Left lung (tissue), 4 donors: ENCODE measurements at regions not wholly inside any gene's neighbourhood (a gene's known extent, or its start where the extent isn't known, plus 50 kb on each side); places are given as distances from the start of the nearest gene placed in this dataset.

Experiments
- ATAC-seq: fragments of 200-7000 bp; cut with Tn5 transposase; one replicate; pipeline ENCODE4 v1.9.1; 2020; ENCODE audit warnings: moderate library complexity
- DNase-seq, 4 donors: peaks; one replicate each; pipeline ENCODE4 v3.0.0-alpha.2; 2013 to 2020
- H3K27ac ChIP-seq, 2 donors: fragments of 200-600 bp; sonication (generic) in 1 of 2; one replicate each; pipeline versions ENCODE4 v1.5.0 to v1.8.0; 2020 to 2021
- H3K27me3 ChIP-seq, 2 donors: fragments of 200-600 bp; sonication (generic) in 1 of 2; one replicate each; pipeline versions ENCODE4 v1.5.0 to v1.8.0; 2020 to 2021
- H3K36me3 ChIP-seq, 2 donors: fragments of 200-600 bp; sonication (generic) in 1 of 2; one replicate each; pipeline versions ENCODE4 v1.5.0 to v1.8.0; 2020 to 2021
- H3K4me1 ChIP-seq, 2 donors: fragments of 200-600 bp; one replicate each; pipeline ENCODE4 v1.8.0; 2021
- H3K4me3 ChIP-seq, 2 donors: fragments of 200-600 bp; sonication (generic) in 1 of 2; one replicate each; pipeline versions ENCODE4 v1.5.0 to v1.8.0; 2020 to 2021; ENCODE audit warnings: mild to moderate bottlenecking in 1 of 2
- H3K9me3 ChIP-seq, 2 donors: fragments of 200-600 bp; sonication (generic) in 1 of 2; one replicate each; pipeline versions ENCODE4 v1.5.0 to v1.8.0; 2020 to 2021
- intact Hi-C, 2 donors: fragments of 100-400 bp; cut with DNase I; formaldehyde crosslinking; loops; one replicate each; pipeline versions ENCODE4 v1.11.2 to v1.14.2; 2022
- TF ChIP-seq, protein P1 (sequence below), 2 donors: fragments of 200-600 bp; sonication (generic) in 1 of 2; IDR thresholded peaks; one replicate each; pipeline versions ENCODE4 v1.5.0 to v1.8.0; 2021; ENCODE audit warnings: antibody characterized with exemption in 2 of 2
- donor health status: DM: no; HTN: yes; CAD: no.
- donor health status: DM: no; HTN: no; CAD: no.

DNA sequence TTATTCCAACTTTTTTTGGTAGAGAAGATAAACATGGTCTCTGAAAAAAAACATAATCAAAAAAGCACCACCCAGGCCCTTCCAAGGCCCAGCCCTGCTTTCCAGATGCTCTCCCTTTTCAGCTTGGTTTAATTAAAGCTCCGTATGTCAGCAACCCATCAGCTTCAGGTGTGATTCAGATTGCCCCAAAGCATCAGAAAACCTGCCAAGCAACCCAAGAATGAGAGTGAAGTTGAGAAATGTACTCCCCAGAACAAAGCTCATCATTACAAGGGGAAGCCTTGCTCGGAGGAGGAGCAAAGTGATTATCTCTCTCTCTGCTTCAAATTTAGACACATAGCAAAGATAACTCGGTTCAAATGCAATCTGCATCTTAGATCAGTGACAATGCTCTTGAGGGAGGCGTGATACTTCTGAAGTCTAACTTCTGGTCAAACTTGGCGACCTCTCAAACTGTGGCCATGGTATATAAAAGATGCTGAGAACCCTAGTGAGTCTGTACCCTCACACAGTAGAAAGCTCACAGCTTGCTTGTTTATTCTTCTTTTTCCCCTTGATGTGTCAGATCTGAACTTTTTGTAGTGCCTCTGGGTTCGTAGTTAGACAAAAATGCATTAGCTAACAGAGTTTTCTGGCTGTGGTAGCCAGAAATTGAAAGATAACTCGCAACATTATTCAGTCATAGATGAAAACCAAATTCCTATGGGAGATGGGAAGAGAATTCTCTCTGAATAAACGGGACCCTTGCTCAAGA is 63.3 kb upstream of the ZC3H11B start:
- Histone ChIP-seq H3K27ac (no peak overlapping the region), H3K4me1 (no peaks in the 10 kb centered on the region), H3K9me3 (no peaks in the 10 kb centered on the region), H3K4me3 (no peak overlapping the region), H3K36me3 (no peaks in the 10 kb centered on the region), H3K27me3 (no peaks in the 10 kb centered on the region)
- ATAC-seq = no peak
- TF ChIP-seq, protein P1, sequence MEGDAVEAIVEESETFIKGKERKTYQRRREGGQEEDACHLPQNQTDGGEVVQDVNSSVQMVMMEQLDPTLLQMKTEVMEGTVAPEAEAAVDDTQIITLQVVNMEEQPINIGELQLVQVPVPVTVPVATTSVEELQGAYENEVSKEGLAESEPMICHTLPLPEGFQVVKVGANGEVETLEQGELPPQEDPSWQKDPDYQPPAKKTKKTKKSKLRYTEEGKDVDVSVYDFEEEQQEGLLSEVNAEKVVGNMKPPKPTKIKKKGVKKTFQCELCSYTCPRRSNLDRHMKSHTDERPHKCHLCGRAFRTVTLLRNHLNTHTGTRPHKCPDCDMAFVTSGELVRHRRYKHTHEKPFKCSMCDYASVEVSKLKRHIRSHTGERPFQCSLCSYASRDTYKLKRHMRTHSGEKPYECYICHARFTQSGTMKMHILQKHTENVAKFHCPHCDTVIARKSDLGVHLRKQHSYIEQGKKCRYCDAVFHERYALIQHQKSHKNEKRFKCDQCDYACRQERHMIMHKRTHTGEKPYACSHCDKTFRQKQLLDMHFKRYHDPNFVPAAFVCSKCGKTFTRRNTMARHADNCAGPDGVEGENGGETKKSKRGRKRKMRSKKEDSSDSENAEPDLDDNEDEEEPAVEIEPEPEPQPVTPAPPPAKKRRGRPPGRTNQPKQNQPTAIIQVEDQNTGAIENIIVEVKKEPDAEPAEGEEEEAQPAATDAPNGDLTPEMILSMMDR (IDR thresholded peaks at IDR 0.05) = no peak
- intact Hi-C loops = no loop called here
- DNase-seq = no peak

- no peak for DNase-seq
- TF ChIP-seq, protein P1 (IDR thresholded peaks at IDR 0.05) = no peak
- H3K27ac ChIP-seq = no peak overlapping the region
- ATAC-seq = no peak
- intact Hi-C loops = no loop called here
- H3K4me3 ChIP-seq = no peak overlapping the region
- H3K9me3 ChIP-seq = no peaks in the 10 kb centered on the region
- no peaks in the 10 kb centered on the region for H3K27me3 ChIP-seq
- H3K4me1 ChIP-seq = no peaks in the 10 kb centered on the region
- no peaks in the 10 kb centered on the region for H3K36me3 ChIP-seq
Measured at GRCh38 chr1:219670426-219671149, 57.7 kb upstream of the ZC3H11B start.

DNA sequence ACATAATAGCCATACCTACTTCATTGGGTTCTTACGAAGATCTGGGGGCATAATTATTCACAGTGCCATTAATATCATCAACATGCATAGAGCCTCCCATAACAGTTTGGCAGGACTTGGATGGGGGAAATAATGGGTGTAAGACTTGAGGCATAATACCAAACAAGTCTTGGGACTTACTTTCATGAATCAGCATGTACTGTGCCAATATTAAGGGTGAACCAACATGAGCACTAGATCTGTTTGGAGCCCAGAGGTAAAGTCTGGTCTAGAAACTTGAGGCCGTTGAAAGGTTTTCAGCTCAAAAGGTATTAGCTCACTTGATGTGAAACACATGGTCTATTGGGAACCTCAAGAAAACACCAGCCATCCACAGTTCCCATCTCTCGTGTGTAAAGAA is 56.7 kb upstream of the ZC3H11B start:
- no peak overlapping the region for H3K27ac ChIP-seq
- ATAC-seq (no peak), DNase-seq (no peak)
- no peak overlapping the region for H3K4me3 ChIP-seq
- no peaks in the 10 kb centered on the region for H3K9me3 ChIP-seq
- H3K4me1 ChIP-seq = no peaks in the 10 kb centered on the region
- H3K27me3 ChIP-seq = no peaks in the 10 kb centered on the region
- intact Hi-C loops = loop anchor here in 1 of 2 donors (10.0 kb wide), 1 partner anchor 1335 kb away; no protein-coding TSS in a partner anchor
- TF ChIP-seq, protein P1 (IDR thresholded peaks at IDR 0.05) = no peak
- H3K36me3 ChIP-seq = no peaks in the 10 kb centered on the region

GRCh38 chr1:219669042-219669441 is 56.1 kb upstream of the ZC3H11B start:
- no peak overlapping the region for H3K27ac ChIP-seq
- H3K36me3 ChIP-seq = no peaks in the 10 kb centered on the region
- no peaks in the 10 kb centered on the region for H3K27me3 ChIP-seq
- no peaks in the 10 kb centered on the region for H3K4me1 ChIP-seq
- ATAC-seq (no peak), DNase-seq (no peak)
- H3K9me3 ChIP-seq = no peaks in the 10 kb centered on the region
- TF ChIP-seq, protein P1 (IDR thresholded peaks at IDR 0.05) = no peak
- no peak overlapping the region for H3K4me3 ChIP-seq
- intact Hi-C loops = loop anchor here in 1 of 2 donors (10.0 kb wide), 1 partner anchor 1334 kb away; no protein-coding TSS in a partner anchor

DNA sequence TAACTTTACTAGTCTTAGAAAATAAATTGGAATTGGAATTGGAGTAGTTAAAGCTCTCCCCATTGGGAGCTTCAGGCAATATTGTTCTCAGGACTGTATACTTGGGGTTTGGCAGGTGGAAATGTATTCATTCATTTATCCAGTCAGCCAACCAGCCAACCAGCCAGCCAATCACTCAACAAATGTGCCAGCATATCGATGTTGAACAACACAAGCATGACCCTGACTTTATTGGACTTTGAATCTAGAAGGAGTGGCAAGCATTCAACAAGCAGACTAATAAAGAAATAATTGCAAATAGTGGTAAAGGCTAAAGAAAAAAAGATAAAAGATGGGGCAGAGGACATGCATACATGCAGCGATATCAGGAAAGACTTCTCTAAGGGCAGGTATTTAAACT is 55.5 kb upstream of the ZC3H11B start:
- TF ChIP-seq, protein P1 (IDR thresholded peaks at IDR 0.05) = no peak
- no peak overlapping the region for H3K27ac ChIP-seq

More for the DNA sequence above, 55.5 kb upstream of the ZC3H11B start:
- DNase-seq (no peak), ATAC-seq (no peak)
- H3K36me3 ChIP-seq = no peaks in the 10 kb centered on the region
- H3K4me1 ChIP-seq = no peaks in the 10 kb centered on the region
- H3K27me3 ChIP-seq = no peaks in the 10 kb centered on the region
- no peaks in the 10 kb centered on the region for H3K9me3 ChIP-seq
- no peak overlapping the region for H3K4me3 ChIP-seq
- intact Hi-C loops = loop anchor here in 1 of 2 donors (10.0 kb wide), 1 partner anchor 1334 kb away; no protein-coding TSS in a partner anchor
